ENCODE measurements at regions not wholly inside any gene's neighbourhood (a gene's known extent, or its start where the extent isn't known, plus 50 kb on each side); places are given as distances from the start of the nearest gene placed in this dataset.

GRCh38 chrX:107542500-107542899 is 85.8 kb upstream of the PRPS1 start:
- CTCF ChIA-PET: interaction anchor here (0.5 to 1.3 kb wide), 7 partner anchors 51 to 238 kb away, joined by 3 to 5 read pairs (median 3); partner anchors contain the start of gene NCBP2L
- H3K4me3 ChIP-seq (ENCODE audit: low read depth, low read length): no peak overlapping the region
- POLR2A ChIA-PET: interaction anchor here (1.2 kb wide), 1 partner anchor 86 kb away, joined by 3 read pairs; the partner anchor contains the start of gene PRPS1

GRCh38 chrX:107547621-107548020 is 80.7 kb upstream of the PRPS1 start:
- CTCF ChIA-PET: interaction anchor here (0.6 to 2.4 kb wide), 2 partner anchors 10 to 474 kb away, joined by 5 to 11 read pairs; no protein-coding TSS in a partner anchor
- TF ChIP-seq ZNF488 (tag by site-specific recombination; IDR thresholded peaks at IDR 0.05) (no peak), CTCF (tag by site-specific recombination; IDR thresholded peaks at IDR 0.05) (no peak), ZBTB8A (tag by site-specific recombination; IDR thresholded peaks at IDR 0.05) (no peak), ZNF311 (tag by site-specific recombination; IDR thresholded peaks at IDR 0.05; ENCODE audit: borderline replicate concordance) (no peak), ZBTB26 (tag by site-specific recombination; optimal IDR thresholded peaks at IDR 0.05) (no peak), ZNF677 (tag by site-specific recombination; IDR thresholded peaks at IDR 0.05) (no peak), ZNF510 (tag by site-specific recombination; IDR thresholded peaks at IDR 0.05; ENCODE audit: insufficient replicate concordance) (no peak), PRDM4 (tag by site-specific recombination; IDR thresholded peaks at IDR 0.05) (no peak), ZNF530 (tag by site-specific recombination; IDR thresholded peaks at IDR 0.05; ENCODE audit: low read depth) (no peak), WT1 (tag by site-specific recombination; IDR thresholded peaks at IDR 0.05) (no peak), ZFP41 (tag by site-specific recombination; IDR thresholded peaks at IDR 0.05; ENCODE audit: borderline replicate concordance) (no peak)
- TF ChIP-seq, protein P1, sequence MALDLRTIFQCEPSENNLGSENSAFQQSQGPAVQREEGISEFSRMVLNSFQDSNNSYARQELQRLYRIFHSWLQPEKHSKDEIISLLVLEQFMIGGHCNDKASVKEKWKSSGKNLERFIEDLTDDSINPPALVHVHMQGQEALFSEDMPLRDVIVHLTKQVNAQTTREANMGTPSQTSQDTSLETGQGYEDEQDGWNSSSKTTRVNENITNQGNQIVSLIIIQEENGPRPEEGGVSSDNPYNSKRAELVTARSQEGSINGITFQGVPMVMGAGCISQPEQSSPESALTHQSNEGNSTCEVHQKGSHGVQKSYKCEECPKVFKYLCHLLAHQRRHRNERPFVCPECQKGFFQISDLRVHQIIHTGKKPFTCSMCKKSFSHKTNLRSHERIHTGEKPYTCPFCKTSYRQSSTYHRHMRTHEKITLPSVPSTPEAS (tag by site-specific recombination; IDR thresholded peaks at IDR 0.05): no peak
- TF ChIP-seq, protein P2, sequence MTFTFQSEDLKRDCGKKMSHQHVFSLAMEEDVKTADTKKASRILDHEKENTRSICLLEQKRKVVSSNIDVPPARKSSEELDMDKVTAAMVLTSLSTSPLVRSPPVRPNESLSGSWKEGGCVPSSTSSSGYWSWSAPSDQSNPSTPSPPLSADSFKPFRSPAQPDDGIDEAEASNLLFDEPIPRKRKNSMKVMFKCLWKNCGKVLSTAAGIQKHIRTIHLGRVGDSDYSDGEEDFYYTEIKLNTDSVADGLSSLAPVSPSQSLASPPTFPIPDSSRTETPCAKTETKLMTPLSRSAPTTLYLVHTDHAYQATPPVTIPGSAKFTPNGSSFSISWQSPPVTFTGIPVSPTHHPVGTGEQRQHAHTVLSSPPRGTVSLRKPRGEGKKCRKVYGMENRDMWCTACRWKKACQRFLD (tag by site-specific recombination; IDR thresholded peaks at IDR 0.05): no peak
- TF ChIP-seq, protein P3, sequence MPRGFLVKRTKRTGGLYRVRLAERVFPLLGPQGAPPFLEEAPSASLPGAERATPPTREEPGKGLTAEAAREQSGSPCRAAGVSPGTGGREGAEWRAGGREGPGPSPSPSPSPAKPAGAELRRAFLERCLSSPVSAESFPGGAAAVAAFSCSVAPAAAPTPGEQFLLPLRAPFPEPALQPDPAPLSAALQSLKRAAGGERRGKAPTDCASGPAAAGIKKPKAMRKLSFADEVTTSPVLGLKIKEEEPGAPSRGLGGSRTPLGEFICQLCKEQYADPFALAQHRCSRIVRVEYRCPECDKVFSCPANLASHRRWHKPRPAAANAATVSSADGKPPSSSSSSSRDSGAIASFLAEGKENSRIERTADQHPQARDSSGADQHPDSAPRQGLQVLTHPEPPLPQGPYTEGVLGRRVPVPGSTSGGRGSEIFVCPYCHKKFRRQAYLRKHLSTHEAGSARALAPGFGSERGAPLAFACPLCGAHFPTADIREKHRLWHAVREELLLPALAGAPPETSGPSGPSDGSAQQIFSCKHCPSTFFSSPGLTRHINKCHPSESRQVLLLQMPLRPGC (tag by site-specific recombination; IDR thresholded peaks at IDR 0.05): no peak

More at GRCh38 chrX:107542500-107542899, 85.8 kb upstream of the PRPS1 start:
- Histone ChIP-seq H3K36me3 (ENCODE audit: control insufficient read depth in 2 of 2, insufficient read depth in 1 of 2, low read length in 2 of 2) (no peaks in the 10 kb centered on the region), H3K9me3 (ENCODE audit: control insufficient read depth, insufficient read depth, low read depth, low read length) (no peaks in the 10 kb centered on the region), H3K27ac (ENCODE audit: extremely low read depth, low read depth, low read length) (no peak overlapping the region), H3K4me1 (ENCODE audit: control insufficient read depth, insufficient read depth, low read length) (no peaks in the 10 kb centered on the region)
- TF ChIP-seq ZNF837 (tag by site-specific recombination; IDR thresholded peaks at IDR 0.05) (no peak), ZNF223 (tag by site-specific recombination; IDR thresholded peaks at IDR 0.05) (no peak), ZNF19 (tag by site-specific recombination; IDR thresholded peaks at IDR 0.05; ENCODE audit: low read depth) (no peak), SETDB1 (IDR thresholded peaks at IDR 0.05; ENCODE audit: insufficient read length, low read length) (no peak), ZBTB1 (tag by site-specific recombination; IDR thresholded peaks at IDR 0.05) (no peak), ZNF121 (tag by site-specific recombination; IDR thresholded peaks at IDR 0.05) (no peak), ZBTB21 (tag by site-specific recombination; IDR thresholded peaks at IDR 0.05) (no peak)
- TF ChIP-seq, protein P4, sequence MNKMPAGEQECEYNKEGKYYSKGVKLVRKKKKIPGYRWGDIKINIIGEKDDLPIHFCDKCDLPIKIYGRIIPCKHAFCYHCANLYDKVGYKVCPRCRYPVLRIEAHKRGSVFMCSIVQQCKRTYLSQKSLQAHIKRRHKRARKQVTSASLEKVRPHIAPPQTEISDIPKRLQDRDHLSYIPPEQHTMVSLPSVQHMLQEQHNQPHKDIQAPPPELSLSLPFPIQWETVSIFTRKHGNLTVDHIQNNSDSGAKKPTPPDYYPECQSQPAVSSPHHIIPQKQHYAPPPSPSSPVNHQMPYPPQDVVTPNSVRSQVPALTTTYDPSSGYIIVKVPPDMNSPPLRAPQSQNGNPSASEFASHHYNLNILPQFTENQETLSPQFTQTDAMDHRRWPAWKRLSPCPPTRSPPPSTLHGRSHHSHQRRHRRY (tag by site-specific recombination; IDR thresholded peaks at IDR 0.05): no peak

More at GRCh38 chrX:107547621-107548020, 80.7 kb upstream of the PRPS1 start:
- Histone ChIP-seq H3K27ac (ENCODE audit: extremely low read depth, low read depth, low read length) (no peak overlapping the region), H3K4me3 (ENCODE audit: low read depth, low read length) (no peak overlapping the region), H3K4me1 (ENCODE audit: control insufficient read depth, insufficient read depth, low read length) (no peaks in the 10 kb centered on the region), H3K36me3 (ENCODE audit: control insufficient read depth in 2 of 2, insufficient read depth in 1 of 2, low read length in 2 of 2) (no peaks in the 10 kb centered on the region), H3K9me3 (ENCODE audit: control insufficient read depth, insufficient read depth, low read depth, low read length) (no peaks in the 10 kb centered on the region)
- POLR2A ChIA-PET: no interaction called here
